Esophagus (tissue), 2 donors: ENCODE measurements at regions not wholly inside any gene's neighbourhood (a gene's known extent, or its start where the extent isn't known, plus 50 kb on each side); places are given as distances from the start of the nearest gene placed in this dataset.
"Not testable (repeated sequence)": the region's sequence is repeated elsewhere in the genome, so short reads cannot be mapped to it uniquely, and the experiment has no call there.

ENCODE experiments used
- H3K27ac ChIP-seq, 2 donors: one replicate each; pipeline ENCODE4 v1.5.1; 2013; ENCODE audit warnings: low read depth in 2 of 2, mild to moderate bottlenecking in 2 of 2, inconsistent platforms in 1 of 2, low read length in 1 of 2, moderate library complexity in 1 of 2
- H3K27me3 ChIP-seq, 2 donors: one replicate each; pipeline ENCODE4 v1.6.1; 2013; ENCODE audit warnings: low read length in 2 of 2, control low read depth in 1 of 2, mild to moderate bottlenecking in 1 of 2; ENCODE audit not compliant: insufficient read depth in 2 of 2, control insufficient read depth in 1 of 2
- H3K36me3 ChIP-seq, 2 donors: one replicate each; pipeline ENCODE4 v1.6.1; 2013; ENCODE audit warnings: low read length in 1 of 2; ENCODE audit not compliant: control insufficient read depth in 2 of 2, insufficient read depth in 2 of 2
- H3K4me1 ChIP-seq, 2 donors: one replicate each; pipeline ENCODE4 v1.6.1; 2013; ENCODE audit warnings: low read length in 1 of 2; ENCODE audit not compliant: control insufficient read depth in 2 of 2, insufficient read depth in 2 of 2
- H3K4me3 ChIP-seq, 2 donors: one replicate each; pipeline ENCODE4 v1.5.1; 2013; ENCODE audit warnings: low read length in 2 of 2, mild to moderate bottlenecking in 2 of 2, low read depth in 1 of 2, moderate library complexity in 1 of 2
- H3K9me3 ChIP-seq, 2 donors: one replicate each; pipeline ENCODE4 v1.6.1; 2013; ENCODE audit warnings: mild to moderate bottlenecking in 2 of 2, low read depth in 1 of 2, low read length in 1 of 2, moderate library complexity in 1 of 2; ENCODE audit not compliant: control insufficient read depth in 2 of 2, insufficient read depth in 1 of 2
- WGBS, 2 donors: extraction: QIAGEN DNeasy Blood & Tissue Kit; methylation state at CpG; one replicate each; pipeline ENCODE4 v1.1.7; 2013; 5-methylcytosine and 5-hydroxymethylcytosine counted together
- donor health status: healthy with polysubstance abuse.
- donor health status: Bipolar disorder and iron deficiency.

GRCh38 chr7:65647153-65647964, 225.5 kb upstream of the VKORC1L1 start:
- H3K27ac ChIP-seq, H3K4me3 ChIP-seq, H3K9me3 ChIP-seq, H3K36me3 ChIP-seq, H3K27me3 ChIP-seq, H3K4me1 ChIP-seq: not testable (repeated sequence)
- WGBS, 2 donors = no CpG with 5 or more reads among the region's 78 CpGs

DNA sequence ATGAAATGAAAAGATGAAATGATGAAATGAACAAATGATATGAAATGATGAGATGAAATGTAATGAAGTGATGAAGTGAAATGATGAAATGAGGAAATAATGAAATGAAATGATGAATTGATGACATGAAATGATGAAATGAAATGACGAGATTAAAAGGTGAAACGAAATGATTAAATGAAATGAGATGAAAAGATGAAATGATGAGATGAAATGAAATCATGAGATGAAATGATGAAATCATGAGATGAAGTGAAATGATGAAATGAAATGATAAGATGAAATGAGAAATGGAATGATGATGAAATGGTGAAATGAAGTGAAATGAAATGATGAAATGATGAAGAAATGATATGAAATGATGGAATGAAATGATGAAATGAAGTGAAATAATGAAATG, 221.7 kb upstream of the VKORC1L1 start:
- not testable (repeated sequence) for H3K36me3 ChIP-seq, H3K27me3 ChIP-seq, H3K27ac ChIP-seq, H3K4me3 ChIP-seq, H3K9me3 ChIP-seq, H3K4me1 ChIP-seq
- 70 to 86% methylated on average over 1 to 2 of the region's 2 CpGs for WGBS, 2 donors

DNA sequence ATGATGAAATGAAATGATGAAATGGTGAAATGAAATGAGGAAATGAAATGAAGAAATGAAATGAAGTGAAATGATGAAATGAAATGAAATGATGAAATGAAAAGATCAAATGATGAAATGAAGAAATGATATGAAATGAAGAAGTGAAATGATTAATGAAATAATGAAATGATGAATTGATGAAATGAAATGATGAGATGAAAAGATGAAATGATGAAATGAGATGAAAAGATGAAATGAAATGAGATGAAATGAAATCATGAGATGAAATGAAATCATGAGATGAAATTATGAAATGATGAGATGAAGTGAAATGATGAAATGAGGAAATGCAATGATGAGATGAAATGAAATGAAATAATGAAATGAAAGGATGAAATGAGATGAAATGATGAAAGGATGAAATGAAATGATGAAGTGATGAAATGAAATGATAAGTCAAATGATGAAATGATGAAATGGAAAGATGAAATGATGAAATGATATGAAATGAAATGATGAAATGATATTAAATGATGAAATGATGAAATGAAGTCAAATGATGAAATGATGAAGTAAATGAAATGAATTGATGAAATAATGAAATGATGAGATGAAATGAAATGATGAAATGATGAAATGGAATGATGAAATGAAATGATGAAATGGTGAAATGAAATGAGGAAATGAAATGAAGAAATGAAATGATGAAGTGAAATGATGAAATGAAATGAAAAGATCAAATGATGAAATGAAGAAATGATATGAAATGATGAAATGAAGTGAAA, 220.9 kb upstream of the VKORC1L1 start:
- H3K27me3 ChIP-seq, H3K9me3 ChIP-seq, H3K4me3 ChIP-seq, H3K27ac ChIP-seq, H3K36me3 ChIP-seq, H3K4me1 ChIP-seq: not testable (repeated sequence)

DNA sequence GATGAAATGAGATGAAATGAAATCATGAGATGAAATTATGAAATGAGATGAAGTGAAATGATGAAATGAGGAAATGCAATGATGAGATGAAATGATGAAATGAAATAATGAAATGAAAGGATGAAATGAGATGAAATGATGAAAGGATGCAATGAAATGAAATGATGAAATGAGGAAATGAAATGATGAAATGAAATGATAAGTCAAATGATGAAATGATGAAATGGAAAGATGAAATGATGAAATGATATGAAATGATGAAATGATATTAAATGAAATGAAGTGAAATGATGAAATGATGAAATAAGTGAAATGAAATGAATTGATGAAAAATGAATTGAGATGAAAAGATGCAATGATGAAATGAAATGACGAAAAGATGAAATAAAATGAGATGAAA, 220.2 kb upstream of the VKORC1L1 start:
- not testable (repeated sequence) for H3K4me3 ChIP-seq, H3K27me3 ChIP-seq, H3K4me1 ChIP-seq, H3K27ac ChIP-seq, H3K9me3 ChIP-seq, H3K36me3 ChIP-seq
- no CpG with 5 or more reads among the region's 1 CpG for WGBS, 2 donors

GRCh38 chr7:65656494-65657188, 216.2 kb upstream of the VKORC1L1 start:
- not testable (repeated sequence) for H3K9me3 ChIP-seq, H3K27me3 ChIP-seq, H3K36me3 ChIP-seq, H3K4me3 ChIP-seq, H3K27ac ChIP-seq, H3K4me1 ChIP-seq
- no CpG with 5 or more reads among the region's 5 CpGs for WGBS, 2 donors

- not testable (repeated sequence) for H3K27me3 ChIP-seq, H3K4me3 ChIP-seq, H3K27ac ChIP-seq, H3K36me3 ChIP-seq, H3K9me3 ChIP-seq, H3K4me1 ChIP-seq
- 78 to 79% methylated on average over 6 of the region's 6 CpGs for WGBS, 2 donors
Observed at GRCh38 chr7:65683362-65683761, 189.5 kb upstream of the VKORC1L1 start.

DNA sequence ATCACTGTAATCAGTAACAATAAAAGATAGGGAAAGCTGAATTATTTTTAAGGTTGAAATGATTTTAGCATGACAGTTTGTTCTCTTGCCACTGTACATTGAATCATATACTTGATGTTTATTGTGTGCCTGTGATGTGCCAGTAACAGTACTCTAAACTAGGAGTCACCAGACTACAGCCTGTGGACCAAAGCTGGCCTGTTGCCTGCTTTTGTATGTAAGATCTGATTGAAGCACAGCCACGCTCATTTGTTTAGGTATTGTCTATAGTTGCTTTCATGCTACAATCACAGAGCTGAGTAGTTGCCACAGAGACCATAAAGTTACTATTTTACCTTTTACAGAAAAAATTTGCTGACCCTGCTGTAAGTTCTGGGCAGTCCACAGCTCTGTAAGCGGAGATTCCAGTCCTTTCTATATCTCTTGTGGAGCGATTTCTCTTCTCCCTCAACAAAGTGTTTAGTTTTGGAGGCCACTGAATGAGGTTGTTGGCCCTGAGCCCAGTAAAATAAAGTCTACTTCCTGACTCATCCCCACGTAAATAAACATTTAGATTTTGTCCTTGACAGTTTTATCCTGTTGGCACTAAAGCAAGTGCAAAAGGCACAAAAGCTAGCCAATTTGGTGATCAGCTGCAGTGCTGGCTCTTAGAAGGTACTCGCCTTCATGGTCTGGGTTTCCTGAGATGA, 173.7 kb upstream of the VKORC1L1 start:
- H3K9me3 ChIP-seq, H3K36me3 ChIP-seq: not testable (repeated sequence)
- WGBS, 2 donors = 40 to 60% methylated on average over 1 of the region's 5 CpGs

GRCh38 chr7:65699715-65700356, 173.0 kb upstream of the VKORC1L1 start:
- H3K9me3 ChIP-seq, H3K27ac ChIP-seq, H3K4me3 ChIP-seq, H3K27me3 ChIP-seq, H3K36me3 ChIP-seq, H3K4me1 ChIP-seq: not testable (repeated sequence)
- WGBS, 2 donors = 79 to 81% methylated on average over 4 of the region's 6 CpGs

More for the DNA sequence above, 173.7 kb upstream of the VKORC1L1 start:
- not testable (repeated sequence) for H3K27ac ChIP-seq, H3K4me1 ChIP-seq, H3K27me3 ChIP-seq, H3K4me3 ChIP-seq

DNA sequence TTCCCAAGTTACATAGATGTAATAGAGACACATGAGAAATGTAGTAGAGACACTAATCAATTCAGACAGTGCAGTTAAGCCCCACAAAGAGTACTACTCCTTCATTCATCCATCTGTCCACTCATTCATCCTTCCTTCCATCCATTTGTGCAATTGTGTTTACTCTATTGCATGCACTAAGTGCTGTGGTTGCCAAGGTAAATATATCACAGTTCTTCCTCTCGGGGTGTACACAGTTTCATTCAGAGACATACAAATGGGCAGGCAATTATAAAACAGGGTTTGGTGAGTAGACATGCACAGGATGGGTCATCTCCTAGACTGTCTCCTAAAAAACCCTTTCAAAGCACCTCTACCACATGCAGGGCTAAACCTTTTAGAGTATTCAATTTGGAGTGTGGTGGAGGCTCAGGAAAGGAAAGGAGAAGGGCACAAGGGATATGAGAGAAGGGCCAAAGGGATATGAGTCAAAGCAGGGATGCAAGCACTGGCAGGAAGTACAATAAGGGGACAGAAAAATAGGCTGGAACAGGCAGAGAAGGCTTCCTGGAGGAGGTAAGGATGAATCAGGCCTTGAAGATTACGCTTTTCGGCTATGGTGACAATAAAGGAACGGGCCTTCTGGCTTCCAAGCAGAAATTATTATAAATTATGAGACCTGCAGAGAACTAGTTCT, 153.6 kb upstream of the VKORC1L1 start:
- H3K4me3 ChIP-seq, H3K27me3 ChIP-seq, H3K36me3 ChIP-seq, H3K4me1 ChIP-seq, H3K27ac ChIP-seq, H3K9me3 ChIP-seq: not testable (repeated sequence)
- WGBS, 2 donors = 60 to 90% methylated on average over 4 of the region's 4 CpGs
